IPS-15b (cell line): ENCODE measurements at regions not wholly inside any gene's neighbourhood (a gene's known extent, or its start where the extent isn't known, plus 50 kb on each side); places are given as distances from the start of the nearest gene placed in this dataset.
"Not testable (repeated sequence)": the region's sequence is repeated elsewhere in the genome, so short reads cannot be mapped to it uniquely, and the experiment has no call there.

Source experiments
- H3K27me3 ChIP-seq: one replicate; pipeline ENCODE4 v1.6.1; 2013; ENCODE audit warnings: low read length; ENCODE audit not compliant: control insufficient read depth, insufficient read depth
- H3K36me3 ChIP-seq: one replicate; pipeline ENCODE4 v1.6.1; 2013; ENCODE audit warnings: low read length; ENCODE audit not compliant: control insufficient read depth, insufficient read depth
- H3K4me1 ChIP-seq: one replicate; pipeline ENCODE4 v1.6.1; 2013; ENCODE audit warnings: mild to moderate bottlenecking, low read length; ENCODE audit not compliant: control insufficient read depth, insufficient read depth
- H3K4me3 ChIP-seq: one replicate; pipeline ENCODE4 v1.5.1; 2013; ENCODE audit warnings: low read depth, low read length
- H3K9ac ChIP-seq: one replicate; pipeline ENCODE4 v1.6.1; 2013; ENCODE audit warnings: low read depth, mild to moderate bottlenecking, low read length
- H3K9me3 ChIP-seq: one replicate; pipeline ENCODE4 v1.6.1; 2013; ENCODE audit warnings: mild to moderate bottlenecking, low read length; ENCODE audit not compliant: control insufficient read depth, insufficient read depth

DNA sequence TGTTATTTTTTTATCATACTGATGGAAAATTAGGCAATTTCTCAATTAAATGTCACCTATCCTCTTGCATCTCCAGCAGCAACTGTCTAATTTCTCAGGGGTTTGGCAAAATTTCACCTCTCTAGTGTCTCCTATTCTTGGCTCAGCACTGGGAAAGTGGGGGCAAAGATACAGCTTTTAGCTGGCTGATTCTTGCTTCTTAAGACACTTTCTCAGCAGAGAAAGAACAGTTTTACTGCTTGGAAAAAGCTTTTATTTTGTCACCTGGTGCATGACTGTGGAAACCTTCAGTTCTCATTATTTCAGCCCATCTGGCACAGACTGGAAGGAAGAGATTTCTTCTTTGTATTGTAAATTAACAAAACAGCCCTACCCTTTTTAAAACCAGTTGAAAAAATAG, 283.6 kb upstream of the SGCD start:
- Histone ChIP-seq H3K9ac (no peak overlapping the region), H3K36me3 (no peaks in the 10 kb centered on the region), H3K4me1 (peaks cover 7% of the 10 kb centered on the region), H3K9me3 (no peaks in the 10 kb centered on the region), H3K27me3 (no peaks in the 10 kb centered on the region), H3K4me3 (no peak overlapping the region)

DNA sequence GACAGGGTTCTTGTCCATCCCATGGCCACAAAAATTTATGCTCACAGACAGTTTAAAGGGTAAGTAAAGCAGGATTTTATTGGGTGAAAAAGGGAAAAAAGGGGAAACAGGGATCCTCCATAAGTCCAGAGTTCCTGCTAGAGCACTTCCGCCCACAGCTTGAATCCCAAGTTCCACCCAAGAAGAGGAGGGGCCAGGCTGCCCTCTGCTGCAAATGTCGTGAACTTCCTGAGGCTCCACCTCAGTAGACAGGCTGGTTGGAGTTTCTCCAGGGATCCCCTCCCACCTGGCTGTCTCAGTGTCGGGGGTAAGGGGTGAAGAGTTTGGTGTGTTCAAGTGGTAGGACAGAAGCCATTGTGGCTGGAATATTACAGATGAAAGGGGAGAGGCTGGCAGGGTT, 275.0 kb upstream of the SGCD start:
- Histone ChIP-seq H3K4me3 (no peak overlapping the region), H3K9ac (no peak overlapping the region)

GRCh38 chr5:156052656-156053055, 274.3 kb upstream of the SGCD start:
- Histone ChIP-seq H3K4me3 (no peak overlapping the region), H3K9me3 (no peaks in the 10 kb centered on the region), H3K9ac (no peak overlapping the region), H3K36me3 (no peaks in the 10 kb centered on the region), H3K4me1 (no peaks in the 10 kb centered on the region), H3K27me3 (no peaks in the 10 kb centered on the region)

More for the DNA sequence above, 275.0 kb upstream of the SGCD start:
- Histone ChIP-seq H3K4me1 (no peaks in the 10 kb centered on the region), H3K9me3 (no peaks in the 10 kb centered on the region), H3K36me3 (no peaks in the 10 kb centered on the region), H3K27me3 (no peaks in the 10 kb centered on the region)

- Histone ChIP-seq H3K27me3 (no peaks in the 10 kb centered on the region), H3K4me3 (no peak overlapping the region), H3K9me3 (no peaks in the 10 kb centered on the region), H3K36me3 (no peaks in the 10 kb centered on the region), H3K9ac (no peak overlapping the region), H3K4me1 (no peaks in the 10 kb centered on the region)
Measured at GRCh38 chr5:156053056-156053455, 273.9 kb upstream of the SGCD start.

DNA sequence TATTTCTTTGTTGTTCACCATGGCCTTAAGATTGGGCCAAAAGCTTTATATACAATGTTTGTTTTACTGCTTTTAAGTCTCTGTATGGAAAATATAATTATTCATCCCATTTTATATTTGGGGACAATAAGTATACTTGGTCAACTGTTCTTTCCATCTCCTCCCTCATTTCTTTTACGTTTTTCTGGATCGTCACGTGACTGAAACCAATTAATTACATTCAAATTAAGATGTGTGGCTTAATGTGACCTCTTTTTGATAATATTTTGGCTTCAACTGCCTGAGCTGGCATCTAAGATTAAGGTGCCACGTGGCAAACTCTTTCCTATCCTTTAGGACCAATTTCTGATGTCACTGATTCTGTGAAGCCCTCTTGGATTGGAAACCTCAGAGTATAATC, 250.1 kb upstream of the SGCD start:
- H3K27me3 ChIP-seq = no peaks in the 10 kb centered on the region
- no peaks in the 10 kb centered on the region for H3K36me3 ChIP-seq
- H3K9me3 ChIP-seq = no peaks in the 10 kb centered on the region
- no peak overlapping the region for H3K9ac ChIP-seq
- no peaks in the 10 kb centered on the region for H3K4me1 ChIP-seq
- no peak overlapping the region for H3K4me3 ChIP-seq

DNA sequence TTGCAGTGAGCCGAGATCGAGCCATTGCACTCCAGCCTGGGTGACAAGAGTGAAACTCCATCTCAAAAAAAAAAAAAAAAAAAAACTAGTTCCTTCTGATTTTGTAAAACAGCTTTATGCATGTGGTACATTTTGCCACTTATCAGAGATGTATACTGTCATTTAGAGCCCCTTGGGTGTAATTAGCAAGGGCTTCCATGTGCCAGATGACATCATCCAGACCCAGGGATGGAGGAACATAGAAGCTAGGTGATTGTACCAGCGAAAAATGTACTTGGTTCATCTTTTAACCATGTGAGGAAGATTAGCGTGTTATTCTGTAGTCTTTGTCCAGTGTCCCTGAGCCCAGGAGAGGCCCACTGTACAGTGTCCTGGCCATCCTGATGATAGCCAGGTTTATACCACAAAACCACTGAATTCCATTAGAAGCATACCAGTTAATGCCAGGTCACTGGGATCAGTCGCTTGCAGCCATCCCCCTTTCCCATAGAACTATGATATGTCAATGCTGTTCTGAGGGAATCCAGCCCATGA, 239.3 kb upstream of the SGCD start:
- Histone ChIP-seq H3K9ac (no peak overlapping the region), H3K36me3 (no peaks in the 10 kb centered on the region), H3K4me1 (no peaks in the 10 kb centered on the region), H3K4me3 (no peak overlapping the region), H3K27me3 (no peaks in the 10 kb centered on the region), H3K9me3 (peaks cover 3% of the 10 kb centered on the region)

DNA sequence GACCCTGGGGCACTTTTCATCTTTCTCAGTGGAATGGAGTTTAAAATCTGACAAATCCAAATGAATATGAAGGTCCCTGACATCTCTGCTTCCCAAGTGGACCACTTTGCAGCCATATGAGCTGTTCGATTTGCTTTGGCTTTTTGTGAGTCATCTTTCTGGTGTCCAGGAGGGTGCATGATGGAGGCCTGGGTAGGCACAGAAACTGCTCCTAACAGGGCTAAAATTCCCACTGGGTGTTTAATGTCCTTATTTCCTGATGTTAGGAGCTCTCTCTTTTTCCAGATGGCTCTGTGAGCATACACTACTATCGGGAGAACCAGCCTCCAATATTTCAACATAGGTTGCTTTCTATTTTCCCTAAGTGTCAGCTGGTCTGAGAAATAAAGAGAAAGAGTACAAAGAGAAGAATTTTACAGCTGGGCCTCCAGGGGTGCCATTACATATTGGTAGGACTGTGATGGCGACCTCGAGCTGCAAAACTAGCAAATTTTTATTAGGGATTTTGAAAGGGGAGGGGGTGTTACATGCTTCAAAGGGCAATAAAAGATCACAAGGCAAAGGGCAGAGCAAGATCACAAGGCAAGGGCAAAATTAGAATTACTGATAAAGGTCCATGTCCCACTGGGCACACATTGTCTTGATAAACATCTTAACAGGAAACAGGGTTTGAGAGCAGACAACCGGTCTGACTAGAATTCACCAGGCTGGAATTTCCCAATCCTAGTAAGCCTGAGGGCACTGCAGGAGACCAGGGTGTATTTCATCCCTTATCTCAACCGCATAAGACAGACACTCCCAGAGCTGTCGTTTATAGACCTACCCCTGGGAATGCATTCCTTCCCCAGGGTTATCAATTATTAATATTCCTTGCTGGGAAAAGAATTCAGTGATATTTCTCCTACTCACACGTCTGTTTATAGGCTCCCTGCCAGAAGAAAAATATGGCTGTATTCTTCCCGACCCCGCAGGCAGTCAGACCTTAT, 236.7 kb upstream of the SGCD start:
- H3K9me3 ChIP-seq, H3K27me3 ChIP-seq, H3K36me3 ChIP-seq, H3K4me3 ChIP-seq, H3K9ac ChIP-seq, H3K4me1 ChIP-seq: not testable (repeated sequence)

GRCh38 chr5:156093024-156093423, 233.9 kb upstream of the SGCD start:
- peaks cover 3% of the 10 kb centered on the region for H3K9me3 ChIP-seq
- H3K36me3 ChIP-seq = no peaks in the 10 kb centered on the region
- H3K27me3 ChIP-seq = no peaks in the 10 kb centered on the region
- no peaks in the 10 kb centered on the region for H3K4me1 ChIP-seq
- no peak overlapping the region for H3K9ac ChIP-seq
- H3K4me3 ChIP-seq = no peak overlapping the region

DNA sequence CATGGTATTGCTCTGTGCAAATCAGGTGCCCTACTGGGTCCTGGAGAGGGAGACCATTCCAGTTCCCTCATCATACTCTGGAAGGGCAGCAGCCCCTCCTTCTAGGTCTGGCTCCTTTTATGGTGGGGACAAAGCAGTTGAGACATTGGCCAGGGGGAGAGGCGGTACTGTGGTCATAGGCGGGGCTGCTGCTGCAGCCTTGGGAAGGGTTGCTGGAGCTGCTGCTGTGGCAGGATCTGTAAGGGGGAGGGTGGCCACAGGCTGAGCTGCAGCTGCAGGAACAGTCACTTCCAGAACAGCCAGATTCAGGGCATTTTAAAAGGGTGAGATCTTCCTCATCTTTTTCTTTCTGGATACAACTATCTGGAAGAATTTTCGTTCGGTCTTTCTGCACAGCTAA, 233.0 kb upstream of the SGCD start:
- Histone ChIP-seq H3K9ac (no peak overlapping the region), H3K36me3 (no peaks in the 10 kb centered on the region), H3K4me1 (no peaks in the 10 kb centered on the region), H3K9me3 (peaks cover 3% of the 10 kb centered on the region), H3K4me3 (no peak overlapping the region), H3K27me3 (no peaks in the 10 kb centered on the region)

- Histone ChIP-seq H3K36me3 (no peaks in the 10 kb centered on the region), H3K4me3 (no peak overlapping the region), H3K9ac (no peak overlapping the region), H3K27me3 (no peaks in the 10 kb centered on the region), H3K9me3 (no peaks in the 10 kb centered on the region), H3K4me1 (no peaks in the 10 kb centered on the region)
Measured at GRCh38 chr5:156095709-156096241, 231.2 kb upstream of the SGCD start.

DNA sequence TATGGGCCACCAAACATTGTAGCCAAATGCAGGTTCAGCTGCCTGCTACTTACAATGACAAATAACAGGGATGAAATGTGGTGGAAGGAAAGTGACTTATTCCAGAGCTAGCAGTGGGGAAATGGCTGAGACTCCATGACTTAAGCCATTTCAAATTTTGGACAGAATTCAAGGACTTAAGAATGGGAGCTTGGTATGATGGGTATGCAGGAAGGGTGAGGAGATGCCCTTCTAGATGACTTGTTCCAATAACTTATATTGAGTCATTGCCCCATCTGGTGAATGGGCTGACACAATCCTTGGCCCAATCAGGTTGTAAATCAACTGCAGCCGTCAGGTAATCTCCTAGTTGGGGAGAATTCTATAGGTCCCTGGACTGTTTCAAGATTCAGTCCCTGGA, 230.7 kb upstream of the SGCD start:
- no peak overlapping the region for H3K9ac ChIP-seq
- no peak overlapping the region for H3K4me3 ChIP-seq
- no peaks in the 10 kb centered on the region for H3K36me3 ChIP-seq
- no peaks in the 10 kb centered on the region for H3K27me3 ChIP-seq
- H3K9me3 ChIP-seq = no peaks in the 10 kb centered on the region
- no peaks in the 10 kb centered on the region for H3K4me1 ChIP-seq
